ENCODE measurements at regions not wholly inside any gene's neighbourhood (a gene's known extent, or its start where the extent isn't known, plus 50 kb on each side); places are given as distances from the start of the nearest gene placed in this dataset.
"Not testable (repeated sequence)": the region's sequence is repeated elsewhere in the genome, so short reads cannot be mapped to it uniquely, and the experiment has no call there.

- no peak for DNase-seq
Measured at GRCh38 chr6:97925504-97925903, 642.5 kb upstream of the MMS22L start.

GRCh38 chr6:97939440-97940168, 656.6 kb upstream of the MMS22L start:
- DNase-seq, result no peak

- DNase-seq, result no peak
Measured at GRCh38 chr6:97947841-97948240, 664.8 kb upstream of the MMS22L start.

GRCh38 chr6:97958134-97958533, 675.1 kb upstream of the MMS22L start:
- no peak for DNase-seq

GRCh38 chr6:97963193-97963592, 680.2 kb upstream of the MMS22L start:
- DNase-seq, result no peak

GRCh38 chr6:97969065-97969464, 686.0 kb upstream of the MMS22L start:
- no peak for DNase-seq

- DNase-seq, result no peak
Measured at GRCh38 chr6:97977084-97977483, 694.1 kb upstream of the MMS22L start.

- no peak for DNase-seq
Measured at GRCh38 chr6:97978855-97979271, 695.8 kb upstream of the MMS22L start.

GRCh38 chr6:97979285-97979684, 696.3 kb upstream of the MMS22L start:
- DNase-seq, result not testable (repeated sequence)

- no peak for DNase-seq
Measured at GRCh38 chr6:97989451-97989850, 706.4 kb upstream of the MMS22L start.

- no peak for DNase-seq
Measured at GRCh38 chr6:97995158-97995557, 712.1 kb upstream of the MMS22L start.

- DNase-seq, result no peak
Measured at GRCh38 chr6:98002678-98003077, 719.7 kb upstream of the MMS22L start.

GRCh38 chr6:98014442-98015201, 731.6 kb upstream of the MMS22L start:
- no peak for DNase-seq

GRCh38 chr6:98016565-98016964, 733.5 kb upstream of the MMS22L start:
- no peak for DNase-seq

GRCh38 chr6:98020222-98020621, 737.2 kb upstream of the MMS22L start:
- DNase-seq, result no peak

GRCh38 chr6:98024359-98024758, 741.3 kb upstream of the MMS22L start:
- DNase-seq, result no peak

- no peak for DNase-seq
Measured at GRCh38 chr6:98027898-98028297, 744.9 kb upstream of the MMS22L start.

GRCh38 chr6:98033617-98034016, 750.6 kb upstream of the MMS22L start:
- DNase-seq, result no peak

GRCh38 chr6:98036344-98036923, 753.4 kb upstream of the MMS22L start:
- no peak for DNase-seq

GRCh38 chr6:98037571-98037970, 754.6 kb upstream of the MMS22L start:
- no peak for DNase-seq

- no peak for DNase-seq
Measured at GRCh38 chr6:98039443-98039842, 756.4 kb upstream of the MMS22L start.

- DNase-seq, result no peak
Measured at GRCh38 chr6:98039904-98040607, 757.0 kb upstream of the MMS22L start.

GRCh38 chr6:98041056-98041455, 758.0 kb upstream of the MMS22L start:
- DNase-seq, result no peak
